IgD-negative memory B cell (primary cell): ENCODE measurements at regions not wholly inside any gene's neighbourhood (a gene's known extent, or its start where the extent isn't known, plus 50 kb on each side); places are given as distances from the start of the nearest gene placed in this dataset.

Experiments used
- H3K27ac Mint-ChIP-seq, 3 donors: one replicate each; pipeline ENCODE4 v1.8.0; 2020 to 2022; ENCODE audit warnings: mild to moderate bottlenecking in 3 of 3, mixed read lengths in 3 of 3, moderate library complexity in 1 of 3
- H3K27me3 Mint-ChIP-seq: one replicate; pipeline ENCODE4 v1.8.0; 2021; ENCODE audit warnings: mixed read lengths
- H3K36me3 Mint-ChIP-seq: one replicate; pipeline ENCODE4 v1.8.0; 2020; ENCODE audit warnings: mild to moderate bottlenecking, mixed read lengths
- H3K4me1 Mint-ChIP-seq, 3 donors: one replicate each; pipeline ENCODE4 v1.8.0; 2020 to 2022; ENCODE audit warnings: mixed read lengths in 3 of 3, mild to moderate bottlenecking in 1 of 3
- H3K4me3 Mint-ChIP-seq, 4 donors: one replicate each; pipeline ENCODE4 v1.8.0; 2020 to 2022; ENCODE audit warnings: mild to moderate bottlenecking in 4 of 4, mixed read lengths in 4 of 4, moderate library complexity in 3 of 4
- H3K9me3 Mint-ChIP-seq, 3 donors: one replicate each; pipeline ENCODE4 v1.8.0; 2020 to 2021; ENCODE audit warnings: mixed read lengths in 3 of 3, mild to moderate bottlenecking in 1 of 3

DNA sequence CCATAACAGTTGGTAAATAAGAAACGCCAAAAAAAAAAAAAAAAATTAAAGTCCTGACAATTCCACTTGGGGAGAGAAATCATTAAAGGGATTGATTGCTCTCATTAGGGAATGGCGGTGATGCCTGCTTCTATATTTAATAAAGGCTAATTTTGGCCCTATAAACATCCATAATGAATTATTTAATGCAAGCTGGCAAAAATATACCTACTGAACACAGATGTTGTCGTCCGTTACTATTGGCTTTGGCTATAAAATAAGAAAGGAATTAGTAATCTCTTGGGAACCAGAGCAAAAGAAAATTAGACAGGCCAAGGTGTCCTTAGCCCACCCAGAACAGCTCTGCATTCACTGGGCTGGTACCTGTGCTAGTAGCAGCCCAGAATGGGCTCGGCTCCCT is 717.3 kb downstream of the DIAPH3 start:
- H3K27ac Mint-ChIP-seq: no peak overlapping the region
- no peaks in the 10 kb centered on the region for H3K36me3 Mint-ChIP-seq
- peaks cover 0 to 3% (median 0%) of the 10 kb centered on the region in 3 donors for H3K9me3 Mint-ChIP-seq
- H3K4me3 Mint-ChIP-seq: no peak overlapping the region
- H3K27me3 Mint-ChIP-seq: no peaks in the 10 kb centered on the region
- peaks cover 0 to 3% (median 0%) of the 10 kb centered on the region in 3 donors for H3K4me1 Mint-ChIP-seq

DNA sequence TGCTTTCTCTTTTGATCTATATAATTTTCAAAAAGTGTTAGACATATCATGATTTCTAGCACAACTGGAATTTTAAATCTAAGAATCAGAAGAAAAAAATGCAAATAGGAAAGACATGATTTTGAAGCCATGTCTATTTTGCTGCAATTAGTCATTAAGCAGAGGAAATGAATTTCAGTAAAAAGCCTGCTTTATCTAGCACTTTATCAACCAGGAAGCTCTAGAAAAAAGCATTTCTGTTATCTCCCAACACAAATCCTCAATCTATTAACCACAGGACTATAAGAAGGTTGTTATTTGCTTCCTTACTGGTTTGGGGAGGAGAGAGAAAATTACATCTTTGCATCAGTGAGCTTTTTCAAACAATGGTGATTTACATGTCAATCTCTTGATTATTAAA is 716.7 kb downstream of the DIAPH3 start:
- H3K4me1 Mint-ChIP-seq: peaks cover 0 to 3% (median 0%) of the 10 kb centered on the region in 3 donors

DNA sequence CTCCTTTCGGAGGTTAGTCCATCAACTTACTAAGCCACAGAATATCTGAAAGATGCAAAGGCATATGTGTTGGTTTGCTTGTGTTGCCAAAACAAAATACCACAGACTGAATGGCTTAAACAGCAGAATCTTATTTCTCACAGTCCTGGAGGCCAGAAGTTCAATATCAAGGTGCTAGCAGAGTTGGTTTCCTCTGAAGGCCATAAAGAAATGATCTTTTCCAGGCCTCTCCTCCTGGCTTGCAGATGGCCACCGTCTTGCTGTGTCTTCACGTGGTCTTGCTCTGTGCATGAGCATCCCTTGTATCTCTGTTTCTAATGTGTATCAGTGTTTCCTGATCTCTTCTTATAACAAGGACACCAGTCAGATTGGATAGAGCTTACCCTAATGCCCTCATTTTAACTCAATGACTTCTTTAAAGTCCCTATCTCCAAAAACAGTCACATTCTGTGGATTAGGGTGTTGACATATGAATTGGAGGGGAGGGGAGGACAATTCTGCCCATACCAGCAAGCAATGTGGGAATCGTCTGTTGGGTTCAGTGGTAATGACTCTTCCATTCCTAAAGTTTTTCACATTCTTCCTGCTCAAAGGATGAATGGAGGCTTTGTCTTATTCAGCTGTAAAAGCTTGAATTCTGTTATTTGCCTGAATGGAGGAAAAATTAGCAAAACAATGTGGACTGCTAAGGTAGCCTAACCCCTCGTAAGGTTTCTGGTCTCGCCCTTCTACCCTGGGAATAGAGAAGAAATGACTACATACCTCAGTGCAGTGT is 715.7 kb downstream of the DIAPH3 start:
- H3K4me3 Mint-ChIP-seq: no peak overlapping the region
- no peak overlapping the region for H3K27ac Mint-ChIP-seq
- H3K36me3 Mint-ChIP-seq: no peaks in the 10 kb centered on the region
- H3K4me1 Mint-ChIP-seq: peaks cover 0 to 3% (median 0%) of the 10 kb centered on the region in 3 donors
- H3K9me3 Mint-ChIP-seq: peaks cover 0 to 3% (median 0%) of the 10 kb centered on the region in 3 donors
- H3K27me3 Mint-ChIP-seq: no peaks in the 10 kb centered on the region

More for the DNA sequence above, 716.7 kb downstream of the DIAPH3 start:
- no peaks in the 10 kb centered on the region for H3K27me3 Mint-ChIP-seq
- no peak overlapping the region for H3K4me3 Mint-ChIP-seq
- H3K36me3 Mint-ChIP-seq: no peaks in the 10 kb centered on the region
- H3K27ac Mint-ChIP-seq: no peak overlapping the region
- H3K9me3 Mint-ChIP-seq: peaks cover 0 to 3% (median 0%) of the 10 kb centered on the region in 3 donors

DNA sequence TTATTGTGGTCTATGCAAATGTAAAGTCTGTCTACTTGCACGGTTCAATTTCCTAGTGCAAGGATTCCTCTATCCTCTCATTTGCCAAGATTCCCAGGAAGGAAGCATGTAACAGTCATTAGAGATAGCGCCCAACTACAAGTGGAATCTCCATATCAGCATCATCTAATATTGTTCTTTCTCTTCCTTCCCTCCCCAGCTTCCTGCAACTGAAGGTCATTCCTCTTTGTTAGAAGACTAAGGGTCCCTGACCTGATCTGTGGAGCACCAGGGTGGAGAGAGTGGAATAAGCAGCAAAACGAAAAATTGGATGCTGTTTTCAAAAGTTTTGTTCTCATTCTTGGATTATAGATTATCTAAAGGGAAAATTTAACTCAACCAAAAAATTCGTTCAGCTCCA is 714.0 kb downstream of the DIAPH3 start:
- H3K9me3 Mint-ChIP-seq: peaks cover 0 to 7% (median 3%) of the 10 kb centered on the region in 3 donors
- H3K4me1 Mint-ChIP-seq: peaks cover 0 to 3% (median 0%) of the 10 kb centered on the region in 3 donors
- H3K27ac Mint-ChIP-seq: no peak overlapping the region
- H3K4me3 Mint-ChIP-seq: no peak overlapping the region
- no peaks in the 10 kb centered on the region for H3K36me3 Mint-ChIP-seq
- H3K27me3 Mint-ChIP-seq: no peaks in the 10 kb centered on the region

DNA sequence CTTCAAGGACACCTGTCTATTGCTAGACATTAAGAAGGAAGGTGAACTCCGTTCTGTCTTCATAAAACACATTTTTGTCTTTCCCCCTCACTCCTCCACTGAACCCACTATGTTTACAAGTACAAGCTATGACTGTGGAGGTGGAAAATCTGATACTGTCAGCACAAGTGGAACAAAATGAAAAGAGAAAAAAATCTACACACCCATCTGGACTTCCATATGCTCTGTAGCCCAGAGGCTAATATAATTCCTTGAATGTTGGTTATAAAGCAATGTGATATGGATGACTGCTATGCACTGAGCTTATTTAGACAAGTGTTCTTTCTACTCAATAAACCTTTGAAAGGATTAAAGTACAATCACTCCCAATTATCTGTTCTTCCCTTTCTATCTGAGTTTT is 713.5 kb downstream of the DIAPH3 start:
- no peaks in the 10 kb centered on the region for H3K27me3 Mint-ChIP-seq
- peaks cover 0 to 3% (median 0%) of the 10 kb centered on the region in 3 donors for H3K4me1 Mint-ChIP-seq
- no peak overlapping the region for H3K27ac Mint-ChIP-seq
- no peaks in the 10 kb centered on the region for H3K36me3 Mint-ChIP-seq
- H3K9me3 Mint-ChIP-seq: peaks cover 0 to 7% (median 3%) of the 10 kb centered on the region in 3 donors
- H3K4me3 Mint-ChIP-seq: no peak overlapping the region

DNA sequence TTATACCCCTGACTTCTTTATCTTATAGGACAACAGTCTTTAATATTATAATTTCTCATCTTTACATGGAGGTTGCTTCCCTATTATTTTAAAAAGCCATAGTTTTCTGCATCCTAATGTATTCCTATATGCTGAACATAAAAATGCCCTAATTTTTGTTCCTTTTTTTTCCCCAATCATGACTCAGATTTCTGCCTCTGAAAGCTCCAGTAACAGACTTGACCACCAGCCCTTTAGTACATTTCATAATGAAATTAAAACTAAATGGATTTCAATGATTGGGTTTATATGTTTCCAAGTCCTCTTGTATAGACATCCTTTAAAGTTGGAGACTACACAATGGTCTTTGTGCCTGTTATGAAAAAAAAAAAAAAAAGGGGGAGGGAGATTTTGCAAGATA is 712.5 kb downstream of the DIAPH3 start:
- Mint-ChIP-seq H3K9me3 (peaks cover 0 to 7% (median 3%) of the 10 kb centered on the region in 3 donors), H3K27ac (no peak overlapping the region)

DNA sequence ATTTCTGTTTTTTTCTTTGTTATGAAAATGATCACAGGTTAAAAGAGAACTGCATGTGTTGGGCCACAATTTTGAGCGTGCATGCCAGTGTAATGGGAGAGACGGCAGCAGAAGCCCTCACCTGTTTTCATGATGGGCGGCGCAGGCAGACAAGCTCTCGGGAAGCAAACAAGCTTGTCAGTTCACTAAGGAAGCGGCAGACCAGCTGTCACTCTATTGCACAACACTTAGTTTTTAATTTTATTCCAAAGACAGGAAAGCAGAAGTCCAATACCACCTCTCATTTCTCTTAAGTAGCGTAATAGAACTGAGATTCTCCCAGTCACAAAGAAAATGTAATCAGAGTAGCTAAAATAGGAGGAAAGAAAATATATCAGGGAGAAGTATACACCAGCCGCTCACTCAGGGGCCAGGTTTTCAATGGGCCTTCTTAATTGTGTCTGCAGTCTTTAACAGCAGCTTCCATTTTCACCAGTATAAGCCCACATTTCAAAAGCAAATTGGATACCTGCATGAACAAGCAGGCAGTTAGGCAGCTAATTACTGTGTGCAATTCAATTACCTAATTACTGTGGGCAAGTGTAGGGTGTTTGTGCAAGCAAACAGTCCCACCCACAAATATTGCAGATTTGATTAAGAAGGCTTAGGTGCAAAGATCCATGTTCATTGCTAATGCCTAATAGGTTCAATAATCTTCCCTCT is 711.4 kb downstream of the DIAPH3 start:
- peaks cover 0 to 3% (median 0%) of the 10 kb centered on the region in 3 donors for H3K4me1 Mint-ChIP-seq
- H3K36me3 Mint-ChIP-seq: no peaks in the 10 kb centered on the region
- H3K4me3 Mint-ChIP-seq: no peak overlapping the region
- H3K27ac Mint-ChIP-seq: no peak overlapping the region
- no peaks in the 10 kb centered on the region for H3K27me3 Mint-ChIP-seq
- peaks cover 0 to 7% (median 3%) of the 10 kb centered on the region in 3 donors for H3K9me3 Mint-ChIP-seq

More for the DNA sequence above, 712.5 kb downstream of the DIAPH3 start:
- H3K4me1 Mint-ChIP-seq: peaks cover 0 to 3% (median 0%) of the 10 kb centered on the region in 3 donors
- no peaks in the 10 kb centered on the region for H3K27me3 Mint-ChIP-seq
- H3K4me3 Mint-ChIP-seq: no peak overlapping the region
- H3K36me3 Mint-ChIP-seq: no peaks in the 10 kb centered on the region

DNA sequence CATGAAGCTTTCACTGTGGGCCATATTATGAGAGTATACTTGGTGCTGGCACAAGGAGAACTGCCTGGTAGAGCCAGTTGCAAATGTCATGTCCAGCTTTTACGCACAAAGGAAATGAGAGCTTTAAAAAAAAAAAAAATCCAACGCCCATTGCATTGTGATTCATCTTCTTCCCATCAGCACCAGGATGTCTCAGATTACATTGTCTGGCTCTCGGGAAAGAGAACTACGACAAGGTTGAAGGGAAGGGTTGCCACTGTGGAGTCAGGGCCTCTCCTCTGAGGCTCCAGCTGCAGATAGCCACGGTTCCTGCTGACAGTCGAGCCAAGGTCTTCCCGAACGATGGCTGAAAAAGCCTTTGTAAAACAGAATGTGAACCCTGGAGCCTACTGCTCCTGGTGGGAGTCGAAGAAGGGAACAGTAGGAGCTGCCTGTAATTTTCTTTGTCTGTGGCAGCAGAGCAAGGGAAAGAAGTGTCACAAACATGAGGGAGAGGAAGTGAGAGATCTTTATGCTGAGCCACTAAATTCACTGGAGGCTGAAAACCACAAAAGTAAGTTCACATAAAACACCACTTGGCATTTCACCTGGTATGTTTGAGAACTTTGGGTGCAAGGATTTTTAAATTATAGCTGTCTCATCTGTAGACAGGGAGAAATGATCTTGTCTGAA is 704.7 kb downstream of the DIAPH3 start:
- H3K4me1 Mint-ChIP-seq: no peaks in the 10 kb centered on the region
- no peaks in the 10 kb centered on the region for H3K36me3 Mint-ChIP-seq
- H3K4me3 Mint-ChIP-seq: no peak overlapping the region
- no peaks in the 10 kb centered on the region for H3K27me3 Mint-ChIP-seq
- H3K27ac Mint-ChIP-seq: no peak overlapping the region
- no peaks in the 10 kb centered on the region for H3K9me3 Mint-ChIP-seq

DNA sequence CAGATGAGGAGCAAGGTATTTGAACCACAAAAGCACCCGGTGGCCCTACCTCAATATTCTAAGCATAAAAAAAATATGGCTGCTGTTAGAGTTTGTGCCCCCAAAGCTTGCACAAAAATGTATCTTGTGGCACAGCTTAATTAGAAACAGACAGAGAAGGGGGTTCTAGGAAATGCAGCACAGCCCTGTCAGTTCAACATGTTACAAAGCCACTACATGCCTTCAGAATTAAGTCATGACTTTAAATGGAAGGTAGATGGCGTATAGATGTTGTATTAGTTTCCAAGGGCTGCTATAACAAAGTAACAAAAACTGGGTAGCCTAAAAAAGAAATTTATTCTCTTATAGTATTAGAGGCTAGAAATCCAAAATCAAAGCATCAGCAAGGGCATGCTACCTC is 703.8 kb downstream of the DIAPH3 start:
- H3K27me3 Mint-ChIP-seq: no peaks in the 10 kb centered on the region
- H3K36me3 Mint-ChIP-seq: no peaks in the 10 kb centered on the region
- H3K9me3 Mint-ChIP-seq: no peaks in the 10 kb centered on the region
- no peaks in the 10 kb centered on the region for H3K4me1 Mint-ChIP-seq
- no peak overlapping the region for H3K4me3 Mint-ChIP-seq
- no peak overlapping the region for H3K27ac Mint-ChIP-seq

DNA sequence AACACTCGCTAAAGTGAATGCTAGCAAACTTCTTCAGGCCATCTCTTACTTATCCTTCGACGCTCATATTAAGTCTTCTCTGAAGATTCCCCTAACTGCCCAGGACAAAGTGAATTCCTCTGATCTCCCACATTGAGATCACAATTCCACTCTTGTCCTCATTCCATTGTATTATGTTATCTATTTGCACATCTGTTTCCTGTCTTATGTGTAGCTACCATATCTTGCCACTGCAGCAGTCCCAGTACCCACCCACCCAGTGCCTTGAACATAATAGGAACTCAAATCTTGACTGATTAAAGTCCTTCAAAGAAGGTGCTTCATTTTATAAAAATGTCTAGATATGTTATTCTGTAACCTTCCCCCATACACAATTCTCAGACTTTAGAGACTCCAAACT is 702.3 kb downstream of the DIAPH3 start:
- no peaks in the 10 kb centered on the region for H3K9me3 Mint-ChIP-seq
- H3K27me3 Mint-ChIP-seq: no peaks in the 10 kb centered on the region
- H3K4me1 Mint-ChIP-seq: no peaks in the 10 kb centered on the region
- no peak overlapping the region for H3K4me3 Mint-ChIP-seq
- H3K36me3 Mint-ChIP-seq: no peaks in the 10 kb centered on the region
- H3K27ac Mint-ChIP-seq: no peak overlapping the region

DNA sequence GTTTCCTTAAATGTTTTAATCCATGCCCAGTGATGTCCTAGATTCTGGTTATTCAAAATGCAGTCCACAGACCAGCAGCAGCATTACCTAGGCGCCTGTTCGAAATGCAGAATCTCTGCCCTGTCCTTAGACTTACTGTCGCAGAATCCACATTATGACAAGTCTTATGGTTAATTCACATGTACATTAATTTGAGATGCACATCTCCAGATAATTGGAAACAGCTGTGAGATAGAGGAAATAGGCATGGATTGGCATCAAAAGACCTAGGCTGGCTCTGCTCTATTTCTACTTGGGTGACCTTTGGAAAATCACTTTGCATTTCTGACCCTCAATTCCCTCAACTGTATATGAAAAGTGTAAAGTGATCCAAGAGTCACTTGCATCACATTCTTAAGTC is 700.7 kb downstream of the DIAPH3 start:
- Mint-ChIP-seq H3K27me3 (no peaks in the 10 kb centered on the region), H3K4me3 (no peak overlapping the region), H3K36me3 (no peaks in the 10 kb centered on the region), H3K27ac (peak overlapping the region in 1 of 3 donors; percentile 10), H3K9me3 (peaks cover 0 to 3% (median 0%) of the 10 kb centered on the region in 3 donors), H3K4me1 (no peaks in the 10 kb centered on the region)

DNA sequence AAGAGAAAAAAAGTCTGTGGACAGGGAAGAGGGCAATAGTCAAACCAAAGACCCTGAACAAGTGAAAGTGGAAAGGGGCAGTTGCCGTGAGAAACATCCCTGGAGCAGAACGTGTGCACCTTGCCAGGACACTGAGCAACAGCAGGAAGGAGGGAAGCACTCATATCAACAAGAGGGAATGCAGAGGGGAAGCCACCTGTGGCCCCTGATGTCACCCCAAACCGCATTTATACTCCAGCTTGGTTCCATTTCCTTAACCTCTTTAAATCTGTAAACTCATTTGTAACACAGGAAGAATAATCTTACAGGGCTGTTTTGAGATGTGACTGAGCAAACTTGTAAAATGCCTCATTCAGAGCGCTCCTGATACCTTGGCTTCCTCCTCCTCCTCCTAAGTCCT is 698.8 kb downstream of the DIAPH3 start:
- no peak overlapping the region for H3K27ac Mint-ChIP-seq
- H3K4me1 Mint-ChIP-seq: no peaks in the 10 kb centered on the region
- H3K4me3 Mint-ChIP-seq: no peak overlapping the region
- H3K36me3 Mint-ChIP-seq: no peaks in the 10 kb centered on the region
- no peaks in the 10 kb centered on the region for H3K27me3 Mint-ChIP-seq
- H3K9me3 Mint-ChIP-seq: peaks cover 0 to 5% (median 0%) of the 10 kb centered on the region in 3 donors

DNA sequence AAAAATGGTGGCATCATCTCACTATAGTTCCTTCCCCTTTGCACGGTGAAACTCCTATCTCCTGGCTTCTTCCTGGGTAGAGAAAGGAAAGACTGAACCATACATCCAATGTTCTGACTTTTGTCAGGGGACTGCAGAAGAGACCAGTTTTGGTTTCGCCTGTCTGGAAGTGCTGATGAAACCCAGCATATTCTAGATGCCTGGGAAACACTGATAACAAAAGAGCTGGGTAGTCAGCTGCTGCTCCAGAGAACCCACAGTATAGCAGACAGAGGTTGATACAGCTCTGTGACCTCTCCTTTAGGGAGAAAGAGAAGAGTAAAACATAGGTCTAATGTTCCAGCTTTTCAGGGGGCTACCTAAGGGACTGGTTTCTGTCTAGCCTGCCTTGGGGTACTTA is 695.3 kb downstream of the DIAPH3 start:
- Mint-ChIP-seq H3K27ac (no peak overlapping the region), H3K9me3 (peaks cover 0 to 5% (median 0%) of the 10 kb centered on the region in 3 donors), H3K27me3 (no peaks in the 10 kb centered on the region), H3K4me1 (no peaks in the 10 kb centered on the region), H3K4me3 (no peak overlapping the region), H3K36me3 (no peaks in the 10 kb centered on the region)

DNA sequence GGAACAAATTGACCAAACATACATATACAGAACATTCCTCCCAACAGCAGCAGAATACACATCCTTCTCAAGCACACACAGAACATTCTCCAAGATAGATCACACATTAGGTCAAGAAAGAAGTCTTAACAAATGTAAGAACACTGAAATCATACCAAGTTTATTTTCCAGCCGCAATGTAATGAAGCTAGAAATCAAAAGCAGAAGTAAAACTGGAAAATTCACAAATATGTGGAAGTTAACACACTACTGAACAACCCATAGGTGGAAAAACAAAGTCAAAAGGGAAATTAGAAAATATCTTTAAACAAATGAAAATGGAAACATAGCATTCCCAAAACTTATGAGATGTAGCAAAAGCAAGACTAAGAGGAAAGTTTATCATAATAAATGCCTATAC is 692.6 kb downstream of the DIAPH3 start:
- Mint-ChIP-seq H3K36me3 (no peaks in the 10 kb centered on the region), H3K4me3 (no peak overlapping the region), H3K4me1 (no peaks in the 10 kb centered on the region), H3K9me3 (peaks cover 0 to 5% (median 0%) of the 10 kb centered on the region in 3 donors), H3K27me3 (no peaks in the 10 kb centered on the region), H3K27ac (no peak overlapping the region)

DNA sequence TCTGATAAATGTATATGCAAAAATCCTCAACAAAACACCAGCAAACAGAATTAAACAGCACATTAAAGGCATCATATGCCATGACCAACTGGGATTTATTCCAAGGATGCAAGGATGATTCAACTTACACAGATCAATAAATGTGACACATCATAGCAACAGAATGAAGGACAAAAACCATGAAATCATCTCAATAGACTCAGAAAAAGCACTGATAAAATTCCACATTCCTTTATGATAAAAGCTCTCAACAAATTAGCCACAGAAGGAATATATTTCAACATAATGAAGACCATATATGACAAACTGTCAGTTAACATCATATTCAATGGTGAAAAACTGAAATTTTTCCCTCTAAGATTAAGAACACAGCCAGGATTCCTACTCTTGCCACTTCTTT is 691.6 kb downstream of the DIAPH3 start:
- no peak overlapping the region for H3K27ac Mint-ChIP-seq
- peaks cover 0 to 5% (median 0%) of the 10 kb centered on the region in 3 donors for H3K9me3 Mint-ChIP-seq
- H3K36me3 Mint-ChIP-seq: no peaks in the 10 kb centered on the region
- no peak overlapping the region for H3K4me3 Mint-ChIP-seq
- H3K27me3 Mint-ChIP-seq: no peaks in the 10 kb centered on the region
- H3K4me1 Mint-ChIP-seq: no peaks in the 10 kb centered on the region
